Stimulated activated CD4-positive, alpha-beta T cell treated with anti-CD3 and anti-CD28 coated beads, Interleukin-2, amount 100 ng/mL, for 4 hours (primary cell): ENCODE measurements at regions not wholly inside any gene's neighbourhood (a gene's known extent, or its start where the extent isn't known, plus 50 kb on each side); places are given as distances from the start of the nearest gene placed in this dataset.
"Not testable (repeated sequence)": the region's sequence is repeated elsewhere in the genome, so short reads cannot be mapped to it uniquely, and the experiment has no call there.

Experiments used
- DNase-seq: peaks from one replicate; pipeline ENCODE4 v3.0.0-alpha.2; 2020; ENCODE audit warnings: low read depth

- peak; percentile 22 for DNase-seq
Observed at GRCh38 chr7:113710310-113711096, 208.3 kb downstream of the PPP1R3A start.

- no peak for DNase-seq
Observed at GRCh38 chr7:113705439-113705838, 213.4 kb downstream of the PPP1R3A start.

GRCh38 chr7:113698556-113699220, 220.1 kb downstream of the PPP1R3A start:
- no peak for DNase-seq

DNA sequence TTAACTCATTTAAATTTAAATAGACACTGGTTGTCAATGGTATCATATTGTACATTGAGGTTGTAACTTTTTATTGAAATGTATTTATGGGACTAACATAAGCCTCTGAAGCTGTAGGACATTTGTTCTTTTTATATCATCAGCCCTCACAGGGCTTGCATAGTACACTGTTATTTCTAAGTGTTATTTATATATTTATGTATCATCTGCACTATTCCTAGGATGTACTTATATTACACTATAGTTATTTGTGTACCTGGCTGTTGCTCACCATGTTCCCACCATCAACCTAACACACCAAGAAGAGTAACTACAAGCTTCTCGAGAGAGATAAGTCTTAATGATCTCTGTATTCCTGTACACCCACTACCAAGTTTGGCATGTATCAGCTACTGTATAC, 224.7 kb downstream of the PPP1R3A start:
- no peak for DNase-seq

- no peak for DNase-seq
Observed at GRCh38 chr7:113684165-113684564, 234.6 kb downstream of the PPP1R3A start.

GRCh38 chr7:113677811-113678210, 241.0 kb downstream of the PPP1R3A start:
- DNase-seq, result no peak

DNA sequence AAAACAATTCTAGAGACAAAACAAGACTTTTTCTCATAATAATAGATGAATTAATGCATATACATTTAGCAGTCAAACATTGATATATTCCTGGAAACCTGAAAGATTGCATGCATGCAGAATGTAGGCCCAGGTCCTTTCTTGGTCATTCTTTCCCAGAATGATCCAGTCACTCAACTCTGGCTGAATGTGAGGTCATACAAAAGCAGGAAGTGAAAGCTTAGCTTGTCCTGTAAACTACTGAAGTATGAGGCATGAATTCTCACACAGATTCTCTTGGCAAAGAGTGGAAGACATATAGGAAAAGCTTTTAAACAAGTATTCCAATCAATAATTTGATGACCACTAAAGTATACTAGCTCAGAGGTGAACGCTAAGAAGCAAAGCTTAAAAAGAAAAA, 253.9 kb downstream of the PPP1R3A start:
- DNase-seq, result no peak

GRCh38 chr7:113659416-113659815, 259.4 kb downstream of the PPP1R3A start:
- no peak for DNase-seq

DNA sequence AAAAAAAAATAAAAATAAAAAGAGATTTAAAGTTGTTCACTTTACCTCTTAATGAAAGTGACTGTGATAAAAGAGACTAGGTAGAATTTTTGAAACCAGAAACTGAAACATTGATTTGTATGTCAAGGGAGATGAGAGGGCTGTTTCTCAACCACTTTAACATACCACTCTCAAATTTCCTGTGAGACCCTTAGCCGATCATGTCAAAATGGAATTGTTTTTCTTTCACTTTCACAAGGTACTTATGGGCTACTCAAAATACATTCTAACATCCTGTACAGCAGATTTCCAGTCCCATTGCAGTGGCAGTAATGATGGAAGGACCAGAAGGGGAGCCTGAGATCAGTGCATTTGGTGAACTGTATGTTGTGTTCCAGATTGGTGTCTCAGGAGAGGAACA, 261.2 kb downstream of the PPP1R3A start:
- DNase-seq, result no peak

GRCh38 chr7:113652501-113652900, 266.3 kb downstream of the PPP1R3A start:
- no peak for DNase-seq

DNA sequence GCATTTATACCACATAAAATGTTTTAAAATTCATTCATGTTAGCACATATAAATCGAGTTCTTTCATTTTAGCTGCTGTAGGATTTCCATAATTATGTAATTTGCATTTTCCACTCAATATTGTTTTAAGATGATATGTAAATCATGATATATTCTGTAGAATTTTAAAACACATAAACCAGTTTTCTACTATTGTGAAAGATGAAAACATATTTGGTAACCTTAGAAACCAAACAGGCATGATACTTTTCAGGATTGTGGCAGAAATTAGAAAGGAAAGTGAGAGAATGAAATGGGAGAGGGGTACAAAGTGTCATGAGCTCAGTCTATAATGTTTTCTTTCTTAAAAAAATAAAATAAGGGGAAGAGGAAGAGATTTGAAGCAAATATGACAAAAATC, 269.3 kb downstream of the PPP1R3A start:
- DNase-seq, result no peak

GRCh38 chr7:113639221-113639620, 279.6 kb downstream of the PPP1R3A start:
- DNase-seq, result no peak

GRCh38 chr7:113636727-113637421, 281.9 kb downstream of the PPP1R3A start:
- DNase-seq, result no peak

DNA sequence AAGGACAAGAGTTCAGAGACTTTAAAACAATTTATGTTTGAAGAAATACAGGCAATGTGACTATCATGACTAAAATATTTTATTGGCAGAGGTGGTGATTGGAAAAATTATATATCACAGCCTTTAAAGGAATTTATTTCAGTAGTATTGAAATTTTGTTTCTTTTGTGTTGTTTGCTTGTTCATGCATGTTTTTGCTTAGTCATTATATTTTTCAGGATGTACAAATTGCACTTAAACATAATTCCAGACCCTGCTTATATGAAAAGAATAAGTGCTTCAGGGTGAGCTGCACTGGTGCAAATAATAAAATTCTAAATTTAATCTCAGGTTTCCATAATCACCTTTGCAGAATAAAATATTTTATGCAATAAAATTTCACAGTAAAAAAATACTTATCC, 283.3 kb downstream of the PPP1R3A start:
- no peak for DNase-seq

GRCh38 chr7:113633073-113633472, 285.7 kb downstream of the PPP1R3A start:
- DNase-seq, result no peak

- no peak for DNase-seq
Observed at GRCh38 chr7:113628948-113629847, 289.6 kb downstream of the PPP1R3A start.

DNA sequence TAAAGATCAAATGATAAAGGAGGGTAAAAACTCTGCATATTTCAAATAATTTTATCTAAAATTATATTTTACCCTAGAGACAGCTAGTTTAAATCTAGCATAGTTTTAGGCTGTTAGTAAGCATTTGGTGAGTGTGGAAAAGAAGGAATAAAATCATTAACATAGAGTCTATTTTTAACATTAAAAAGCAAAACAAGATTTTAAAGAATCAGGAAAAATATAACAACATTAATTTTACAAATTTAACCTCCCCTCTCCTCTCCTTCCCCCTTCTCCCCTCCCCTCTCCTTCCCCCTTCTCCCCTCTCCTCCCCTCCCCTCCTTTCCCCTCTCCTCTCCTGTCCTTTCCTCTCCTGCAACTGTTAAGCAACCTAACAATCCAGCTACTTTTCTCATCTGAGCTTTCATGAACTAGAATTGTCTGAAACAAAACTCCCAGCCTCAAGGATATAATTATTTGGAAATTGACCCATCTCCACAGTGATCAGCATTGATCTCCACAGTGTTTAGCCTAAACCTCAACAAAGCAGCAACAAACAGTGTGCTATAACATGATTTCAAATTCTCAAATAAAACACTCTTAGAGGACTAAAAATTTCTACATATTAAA, 293.2 kb downstream of the PPP1R3A start:
- DNase-seq, result no peak

DNA sequence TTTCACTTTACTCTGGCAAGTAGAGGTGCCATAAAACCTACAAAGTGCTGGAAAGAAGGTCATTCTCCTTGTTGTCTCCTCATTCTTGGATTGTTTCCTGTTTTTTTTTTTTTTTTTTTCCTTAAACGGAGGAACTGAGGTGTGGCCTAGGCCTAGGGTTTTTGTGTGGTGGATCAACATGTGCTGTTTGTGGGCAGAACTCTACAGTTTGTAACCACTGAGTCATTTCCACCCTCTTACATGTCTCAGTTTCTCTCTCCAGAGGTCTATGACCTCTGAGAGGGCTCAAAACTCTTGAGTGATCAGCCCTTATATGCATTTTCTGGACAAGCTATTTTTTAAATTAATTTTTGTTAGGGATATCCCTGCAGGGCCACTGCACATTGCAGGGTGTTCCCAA, 296.0 kb downstream of the PPP1R3A start:
- DNase-seq, result no peak

DNA sequence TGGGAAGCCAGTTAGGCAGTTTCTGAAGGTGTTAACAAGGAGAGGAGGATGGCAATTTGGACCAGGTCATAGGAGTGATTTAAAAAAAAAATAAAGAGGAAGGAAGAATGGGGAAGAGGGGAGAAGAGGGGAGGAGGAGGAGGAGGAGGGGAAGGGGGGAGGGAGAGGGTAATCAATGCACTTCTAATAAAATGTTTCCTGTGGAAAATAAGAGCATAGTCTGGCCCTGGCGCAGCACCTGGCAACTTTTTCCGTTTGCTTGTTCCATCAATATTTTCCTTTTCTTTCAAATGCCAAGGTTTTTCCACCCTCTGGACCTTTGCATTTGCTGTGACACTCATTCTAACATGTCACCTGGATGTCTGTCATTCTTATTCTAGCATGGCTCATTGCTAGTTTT, 308.2 kb downstream of the PPP1R3A start:
- no peak for DNase-seq

- DNase-seq, result no peak
Observed at GRCh38 chr7:113608782-113609181, 310.0 kb downstream of the PPP1R3A start.

DNA sequence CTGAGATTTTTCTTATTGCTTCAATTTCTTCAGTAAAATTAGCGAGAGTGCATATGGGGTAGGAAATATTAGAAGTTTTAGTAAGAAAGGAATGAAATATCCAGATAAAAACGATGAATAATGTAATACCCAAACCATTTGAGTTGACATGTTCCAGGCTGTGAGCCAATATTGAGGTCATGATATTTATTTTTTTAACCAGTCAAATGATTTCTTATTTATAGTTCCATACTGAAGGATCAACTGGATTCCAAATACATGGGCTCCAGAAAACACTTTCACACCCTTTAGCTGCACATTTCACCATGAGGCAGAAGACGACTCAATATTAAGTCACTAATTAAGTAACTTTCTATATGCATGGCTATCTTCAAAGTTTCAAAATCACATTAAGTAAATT, 312.5 kb downstream of the PPP1R3A start:
- no peak for DNase-seq

- not testable (repeated sequence) for DNase-seq
Observed at GRCh38 chr7:113600428-113600827, 318.4 kb downstream of the PPP1R3A start.
